H1 (cell line): ENCODE measurements at regions not wholly inside any gene's neighbourhood (a gene's known extent, or its start where the extent isn't known, plus 50 kb on each side); places are given as distances from the start of the nearest gene placed in this dataset.
A peak's percentile ranks its signal among the peaks of the same experiment; 100 is the strongest.

Experiments
- CTCF ChIA-PET: fragments of 300-600 bp; sonication (Branson Sonifier 250); formaldehyde crosslinking; loops from one replicate; lab custom pipeline; 2021; ENCODE audit not compliant: partially characterized antibody; lab: Charles Lee
- POLR2A ChIA-PET: fragments of 300-600 bp; sonication (Branson Sonifier 250); formaldehyde crosslinking; loops from one replicate; lab custom pipeline; 2021; ENCODE audit warnings: inconsistent platforms; ENCODE audit not compliant: partially characterized antibody; lab: Charles Lee
- DNase-seq, 2 experiments: peaks; one replicate each; pipeline versions ENCODE4 v3.0.0 to v3.0.0-alpha.2; 2010 to 2022; ENCODE audit warnings: low spot score in 2 of 2, low read depth in 1 of 2, mixed read lengths in 1 of 2
- FAIRE-seq: peaks from 2 replicates; lab custom pipeline; 2011; peaks lifted over from hg19 to GRCh38; lab: Jason Lieb, UNC
- H2AFZ ChIP-seq: 2 replicates; pipeline ENCODE4 v1.8.1; 2012; ENCODE audit warnings: low read length, inconsistent platforms
- H2AK5ac ChIP-seq: 2 replicates; pipeline ENCODE4 v1.6.1; 2013; ENCODE audit warnings: low read depth, low read length
- H2BK120ac ChIP-seq: replicated peaks from 2 replicates; pipeline ENCODE3; 2013; ENCODE audit warnings: low read depth, low read length, inconsistent platforms
- H2BK12ac ChIP-seq: 2 replicates; pipeline ENCODE4 v1.6.1; 2013; ENCODE audit warnings: low read depth, low read length
- H2BK15ac ChIP-seq: 2 replicates; pipeline ENCODE4 v1.6.1; 2013; ENCODE audit warnings: low read length
- H2BK20ac ChIP-seq: 2 replicates; pipeline ENCODE4 v1.6.1; 2013; ENCODE audit warnings: low read length
- H2BK5ac ChIP-seq: 2 replicates; pipeline ENCODE4 v1.6.1; 2013; ENCODE audit warnings: low read depth, low read length
- H3K14ac ChIP-seq: 2 replicates; pipeline ENCODE4 v1.6.1; 2013; ENCODE audit warnings: inconsistent platforms; ENCODE audit not compliant: insufficient read length
- H3K18ac ChIP-seq: 2 replicates; pipeline ENCODE4 v1.6.1; 2013; ENCODE audit warnings: low read length; ENCODE audit errors: extremely low read depth
- H3K23ac ChIP-seq: 2 replicates; pipeline ENCODE4 v1.6.1; 2013; ENCODE audit warnings: inconsistent platforms; ENCODE audit not compliant: insufficient read length
- H3K23me2 ChIP-seq: 2 replicates; pipeline ENCODE4 v1.6.1; 2013; ENCODE audit warnings: low read depth, low read length
- H3K27ac ChIP-seq: 2 replicates; pipeline ENCODE4 v1.6.1; 2011; ENCODE audit warnings: low read depth, low read length, inconsistent platforms
- H3K27me3 ChIP-seq, 4 experiments: replicated peaks in 1 of 4; 1 replicate in 1 of 4; 2 replicates in 3 of 4; pipeline versions ENCODE4 v1.6.1 to v1.8.1; 2011 to 2013; ENCODE audit warnings: low read length in 3 of 4, mild to moderate bottlenecking in 3 of 4, inconsistent platforms in 2 of 4, mixed read lengths in 2 of 4, moderate library complexity in 1 of 4; ENCODE audit not compliant: control insufficient read depth in 3 of 4, insufficient read depth in 3 of 4; ENCODE audit errors: extremely low read depth in 1 of 4
- H3K36me3 ChIP-seq, 4 experiments: 2 replicates each; pipeline versions ENCODE4 v1.6.1 to v1.8.1; 2011 to 2013; ENCODE audit warnings: mild to moderate bottlenecking in 4 of 4, low read length in 3 of 4, moderate library complexity in 2 of 4, control low read depth in 1 of 4, inconsistent platforms in 1 of 4; ENCODE audit not compliant: insufficient read depth in 4 of 4, control insufficient read depth in 2 of 4
- H3K4ac ChIP-seq: replicated peaks from 2 replicates; pipeline ENCODE3; 2013; ENCODE audit warnings: low read length, low read depth, mixed read lengths, inconsistent platforms; ENCODE audit not compliant: insufficient read length
- H3K4me1 ChIP-seq, 4 experiments: replicated peaks in 1 of 4; 1 replicate in 1 of 4; 2 replicates in 3 of 4; pipeline versions ENCODE4 v1.6.1 to v1.8.1; 2011 to 2013; ENCODE audit warnings: low read length in 3 of 4, inconsistent platforms in 2 of 4, mixed read lengths in 1 of 4; ENCODE audit not compliant: insufficient read depth in 4 of 4, control insufficient read depth in 3 of 4
- H3K4me2 ChIP-seq, 2 experiments: 2 replicates each; pipeline versions ENCODE4 v1.6.1 to v1.8.1; 2011 to 2013; ENCODE audit warnings: low read depth in 2 of 2, low read length in 2 of 2, control low read depth in 1 of 2, inconsistent platforms in 1 of 2, mild to moderate bottlenecking in 1 of 2; ENCODE audit not compliant: insufficient read depth in 1 of 2
- H3K4me3 ChIP-seq, 4 experiments: fragments of 200-600, 300-600 bp in 1 of 4; sonication (generic), shearing (Covaris generic), sonication (Bioruptor Twin) in 1 of 4; 2 replicates each; pipeline versions ENCODE4 v1.5.1 to v1.8.1; 2011 to 2016; ENCODE audit warnings: low read length in 4 of 4, low read depth in 3 of 4, control low read depth in 2 of 4, inconsistent platforms in 2 of 4, mild to moderate bottlenecking in 2 of 4, mixed read lengths in 1 of 4, moderate library complexity in 1 of 4; ENCODE audit not compliant: insufficient read depth in 2 of 4; ENCODE audit errors: extremely low read depth in 1 of 4
- H3K56ac ChIP-seq: replicated peaks from 2 replicates; pipeline ENCODE3; 2013; ENCODE audit warnings: low read depth, mild to moderate bottlenecking, mixed read lengths, low read length, inconsistent platforms; ENCODE audit not compliant: insufficient read length
- H3K79me1 ChIP-seq: 2 replicates; pipeline ENCODE4 v1.6.1; 2013; ENCODE audit warnings: low read depth, low read length, control low read depth
- H3K79me2 ChIP-seq, 2 experiments: 2 replicates each; pipeline versions ENCODE4 v1.6.1 to v1.8.1; 2012 to 2013; ENCODE audit warnings: low read length in 2 of 2, mild to moderate bottlenecking in 2 of 2, inconsistent platforms in 1 of 2; ENCODE audit not compliant: insufficient read depth in 2 of 2, control insufficient read depth in 1 of 2
- H3K9ac ChIP-seq, 4 experiments: replicated peaks in 1 of 4; 1 replicate in 1 of 4; 2 replicates in 3 of 4; pipeline versions ENCODE4 v1.6.1 to v1.8.1; 2011 to 2013; ENCODE audit warnings: low read depth in 3 of 4, low read length in 3 of 4, control low read depth in 2 of 4, mild to moderate bottlenecking in 2 of 4, moderate library complexity in 2 of 4, inconsistent platforms in 1 of 4; ENCODE audit errors: extremely low read depth in 1 of 4
- H3K9me3 ChIP-seq, 2 experiments: 2 replicates each; pipeline versions ENCODE4 v1.6.1 to v1.8.1; 2012 to 2013; ENCODE audit warnings: mild to moderate bottlenecking in 2 of 2, moderate library complexity in 2 of 2, control low read depth in 1 of 2, inconsistent platforms in 1 of 2, low read depth in 1 of 2, low read length in 1 of 2, mixed read lengths in 1 of 2; ENCODE audit not compliant: insufficient read depth in 2 of 2
- H4K20me1 ChIP-seq, 2 experiments: replicated peaks in 1 of 2; 2 replicates each; pipeline versions ENCODE3 to v1.8.1; 2011 to 2013; ENCODE audit warnings: inconsistent platforms in 2 of 2, low read length in 2 of 2, mild to moderate bottlenecking in 1 of 2; ENCODE audit not compliant: insufficient read depth in 2 of 2, control insufficient read depth in 1 of 2
- H4K5ac ChIP-seq: 2 replicates; pipeline ENCODE4 v1.6.1; 2013; ENCODE audit warnings: low read length, low read depth, mixed read lengths, inconsistent platforms; ENCODE audit not compliant: insufficient read length
- H4K8ac ChIP-seq: 2 replicates; pipeline ENCODE4 v1.8.0; 2013; ENCODE audit warnings: mild to moderate bottlenecking, moderate library complexity, low read length, inconsistent platforms; ENCODE audit not compliant: insufficient read depth; ENCODE audit errors: extremely low read depth
- H4K91ac ChIP-seq: replicated peaks from 2 replicates; pipeline ENCODE3; 2013; ENCODE audit warnings: low read length, mixed read lengths, inconsistent platforms; ENCODE audit not compliant: insufficient read length
- CEBPB ChIP-seq: IDR thresholded peaks from 2 replicates; pipeline ENCODE4 v1.6.1; 2012; ENCODE audit warnings: low read depth, low read length
- CHD2 ChIP-seq: IDR thresholded peaks from 2 replicates; pipeline ENCODE4 v1.6.1; 2012; ENCODE audit warnings: low read length, improper control_type of control experiment
- MAFK ChIP-seq: IDR thresholded peaks from 2 replicates; pipeline ENCODE4 v1.6.1; 2012; ENCODE audit warnings: low read depth, mild to moderate bottlenecking, improper control_type of control experiment, low read length
- SIRT6 ChIP-seq: IDR thresholded peaks from one replicate; pipeline ENCODE4 v1.7.1; 2012; ENCODE audit warnings: low read length, inconsistent platforms
- SRF ChIP-seq: IDR thresholded peaks from 2 replicates; pipeline ENCODE4 v1.6.1; 2011; ENCODE audit warnings: mild to moderate bottlenecking, low read depth, low read length, moderate library complexity
- SUZ12 ChIP-seq: fragments of 200-600 bp; sonication (generic); IDR thresholded peaks from 2 replicates; pipeline ENCODE4 v1.6.1; 2012; ENCODE audit warnings: mild to moderate bottlenecking, inconsistent platforms, low read length, moderate library complexity, mixed read lengths
- WGBS, 2 experiments: shearing (Covaris generic) in 1 of 2; methylation state at CpG; one replicate each; pipeline versions ENCODE4 v1.1.6 to v1.1.7; 2013 to 2015; ENCODE audit warnings: low lambda C conversion rate in 2 of 2, mixed read lengths in 2 of 2, inconsistent platforms in 1 of 2, low coverage in 1 of 2, missing lambda C conversion rate in 1 of 2; ENCODE audit not compliant: insufficient replicate concordance in 2 of 2, insufficient coverage in 1 of 2, insufficient read length in 1 of 2; ENCODE audit errors: extremely low coverage in 1 of 2, missing lambda C conversion rate in 1 of 2; 5-methylcytosine and 5-hydroxymethylcytosine counted together

- CTCF ChIA-PET, result interaction anchor here (0.6 to 4.9 kb wide), 42 partner anchors 8 to 1629 kb away, joined by 3 to 39 read pairs (median 5); no protein-coding TSS in a partner anchor
- no peak overlapping the region for H2BK120ac ChIP-seq
- H3K4me2 ChIP-seq, result no peak overlapping the region
- POLR2A ChIA-PET, result interaction anchor here (0.6 to 1.4 kb wide), 2 partner anchors 183 to 238 kb away, joined by 3 to 4 read pairs; no protein-coding TSS in a partner anchor
- FAIRE-seq (no peak), DNase-seq (no peak)
- H3K56ac ChIP-seq, result no peak overlapping the region
- no peak overlapping the region for H2BK5ac ChIP-seq
- no peak overlapping the region for H4K8ac ChIP-seq
- H2BK12ac ChIP-seq, result no peak overlapping the region
- no peaks in the 10 kb centered on the region for H3K79me2 ChIP-seq
- no peak overlapping the region for H3K18ac ChIP-seq
- no peaks in the 10 kb centered on the region for H3K9me3 ChIP-seq
- no peak overlapping the region for H3K27ac ChIP-seq
- H2BK15ac ChIP-seq, result no peak overlapping the region
- H3K23me2 ChIP-seq, result no peaks in the 10 kb centered on the region
- 0 out of 2 replicates have a peak overlapping the region, but pooled peaks have one; percentile 4 for H2AFZ ChIP-seq
- H4K91ac ChIP-seq, result no peak overlapping the region
- H3K4ac ChIP-seq, result no peak overlapping the region
- H4K5ac ChIP-seq, result no peak overlapping the region
- no peak overlapping the region for H3K9ac ChIP-seq
- no peak overlapping the region for H3K14ac ChIP-seq
- H3K4me1 ChIP-seq, result no peaks in the 10 kb centered on the region
- no peak for TF ChIP-seq SUZ12
- TF ChIP-seq SIRT6, result no peak
- no peak for TF ChIP-seq MAFK
- no peak for TF ChIP-seq SRF
- TF ChIP-seq CEBPB, result no peak
- no peak for TF ChIP-seq CHD2
- no peak overlapping the region for H2BK20ac ChIP-seq
- no peak overlapping the region for H3K23ac ChIP-seq
- no peaks in the 10 kb centered on the region for H4K20me1 ChIP-seq
- H2AK5ac ChIP-seq, result no peak overlapping the region
- no peaks in the 10 kb centered on the region for H3K79me1 ChIP-seq
- no peak overlapping the region for H3K4me3 ChIP-seq
- H3K27me3 ChIP-seq, result no peaks in the 10 kb centered on the region
- WGBS, 2 experiments, result 81% methylated on average over 4 of the region's 4 CpGs; no CpG with 5 or more reads in 1 of the 2 experiments
- no peaks in the 10 kb centered on the region for H3K36me3 ChIP-seq
These were observed 218.2 kb upstream of the ADAMTSL1 start for GRCh38 chr9:18255747-18256146.
